ENCODE measurements at regions not wholly inside any gene's neighbourhood (a gene's known extent, or its start where the extent isn't known, plus 50 kb on each side); places are given as distances from the start of the nearest gene placed in this dataset.

GRCh38 chr5:28215091-28215490 lies 1176.7 kb upstream of the CDH9 start:
- TF ChIP-seq CTCF (IDR thresholded peaks at IDR 0.05; ENCODE audit: insufficient read depth, low read length): no peak
- no peak for TF ChIP-seq REST (IDR thresholded peaks at IDR 0.05; ENCODE audit: insufficient replicate concordance, low read depth)

Data from HL-60 (cell line).